IMR-90 (cell line): ENCODE measurements at regions not wholly inside any gene's neighbourhood (a gene's known extent, or its start where the extent isn't known, plus 50 kb on each side); places are given as distances from the start of the nearest gene placed in this dataset.

Experiments used
- ATAC-seq: fragments of 200-7000 bp; cut with Tn5 transposase; 2 replicates; pipeline ENCODE4 v1.9.1; 2020; ENCODE audit warnings: low read depth, mild to moderate bottlenecking, moderate library complexity
- BruUV-seq: library from RNA; stranded (reverse); fragments of 400-500 nt; replicated peaks from 2 replicates; lab custom pipeline; 2021; lab: Mats Ljungman, UMichigan
- CTCF ChIA-PET: fragments of 300-600 bp; formaldehyde crosslinking; extraction: SDS; loops from one replicate; lab custom pipeline; 2021; ENCODE audit warnings: antibody characterized with exemption; lab: Yijun Ruan, JAX
- POLR2A ChIA-PET: fragments of 300-600 bp; sonication (Branson Sonifier 250); formaldehyde crosslinking; loops from one replicate; lab custom pipeline; 2022; ENCODE audit warnings: antibody characterized with exemption; ENCODE audit not compliant: unreplicated experiment; lab: Charles Lee
- DNase-seq: peaks from one replicate; pipeline ENCODE4 v3.0.0; 2013
- H2AFZ ChIP-seq: replicated peaks from 2 replicates; pipeline ENCODE3; 2013; ENCODE audit warnings: low read length, mild to moderate bottlenecking; ENCODE audit not compliant: poor library complexity
- H2AK5ac ChIP-seq: 2 replicates; pipeline ENCODE4 v1.6.1; 2013; ENCODE audit warnings: low read depth, low read length, inconsistent platforms
- H2AK9ac ChIP-seq: replicated peaks from 2 replicates; pipeline ENCODE3; 2013; ENCODE audit warnings: mild to moderate bottlenecking, low read depth, low read length, moderate library complexity; ENCODE audit not compliant: poor library complexity
- H2BK120ac ChIP-seq: 2 replicates; pipeline ENCODE4 v1.6.1; 2013; ENCODE audit warnings: low read depth, low read length, inconsistent platforms
- H2BK15ac ChIP-seq: 3 replicates; pipeline ENCODE4 v1.6.1; 2013; ENCODE audit warnings: low read depth, low read length, inconsistent platforms
- H2BK20ac ChIP-seq: 2 replicates; pipeline ENCODE4 v1.6.1; 2013; ENCODE audit warnings: low read depth, mild to moderate bottlenecking, inconsistent platforms, low read length, moderate library complexity
- H2BK5ac ChIP-seq: 2 replicates; pipeline ENCODE4 v1.6.1; 2013; ENCODE audit warnings: mild to moderate bottlenecking, low read depth, low read length, inconsistent platforms; ENCODE audit not compliant: poor library complexity, severe bottlenecking
- H3K14ac ChIP-seq: replicated peaks from 2 replicates; pipeline ENCODE4 v1.6.1; 2013; ENCODE audit warnings: low read depth, low read length, inconsistent platforms
- H3K18ac ChIP-seq: 2 replicates; pipeline ENCODE4 v1.6.1; 2013; ENCODE audit warnings: low read depth, low read length, control low read depth
- H3K23ac ChIP-seq: 2 replicates; pipeline ENCODE4 v1.6.1; 2013; ENCODE audit warnings: low read depth, low read length, inconsistent platforms
- H3K27ac ChIP-seq: 2 replicates; pipeline ENCODE4 v1.5.1; 2013; ENCODE audit warnings: mild to moderate bottlenecking, control low read depth, low read length; ENCODE audit not compliant: insufficient read depth
- H3K27me3 ChIP-seq: 2 replicates; pipeline ENCODE4 v1.6.1; 2013; ENCODE audit warnings: low read length; ENCODE audit not compliant: control insufficient read depth, insufficient read depth
- H3K36me3 ChIP-seq: 2 replicates; pipeline ENCODE4 v1.6.1; 2013; ENCODE audit warnings: low read length, mixed read lengths; ENCODE audit not compliant: control insufficient read depth, insufficient read depth
- H3K4ac ChIP-seq: 2 replicates; pipeline ENCODE4 v1.6.1; 2013; ENCODE audit warnings: low read depth, low read length, inconsistent platforms
- H3K4me1 ChIP-seq: 2 replicates; pipeline ENCODE4 v1.6.1; 2013; ENCODE audit warnings: low read length, mixed read lengths; ENCODE audit not compliant: control insufficient read depth, insufficient read depth
- H3K4me2 ChIP-seq: 2 replicates; pipeline ENCODE4 v1.6.1; 2013; ENCODE audit warnings: low read depth, mild to moderate bottlenecking, control low read depth, low read length, moderate library complexity
- H3K4me3 ChIP-seq: 2 replicates; pipeline ENCODE4 v1.5.1; 2013; ENCODE audit warnings: low read depth, mild to moderate bottlenecking, control low read depth, low read length, moderate library complexity; ENCODE audit not compliant: insufficient read depth
- H3K56ac ChIP-seq: 2 replicates; pipeline ENCODE4 v1.6.1; 2013; ENCODE audit warnings: low read length, inconsistent platforms; ENCODE audit not compliant: insufficient read depth; ENCODE audit errors: extremely low read depth
- H3K79me1 ChIP-seq, 2 experiments: 2 replicates each; pipeline ENCODE4 v1.6.1; 2013; ENCODE audit warnings: low read length in 2 of 2, inconsistent platforms in 1 of 2, low read depth in 1 of 2
- H3K9ac ChIP-seq: 2 replicates; pipeline ENCODE4 v1.6.1; 2013; ENCODE audit warnings: low read depth, low read length, control low read depth
- H3K9me1 ChIP-seq: 2 replicates; pipeline ENCODE4 v1.6.1; 2013; ENCODE audit warnings: low read length, inconsistent platforms; ENCODE audit not compliant: insufficient read depth
- H3K9me3 ChIP-seq: 2 replicates; pipeline ENCODE4 v1.6.1; 2013; ENCODE audit warnings: low read length; ENCODE audit not compliant: control insufficient read depth, insufficient read depth
- H4K20me1 ChIP-seq: 2 replicates; pipeline ENCODE4 v1.6.1; 2013; ENCODE audit warnings: low read length, inconsistent platforms; ENCODE audit not compliant: insufficient read depth
- H4K5ac ChIP-seq: 2 replicates; pipeline ENCODE4 v1.6.1; 2013; ENCODE audit warnings: mild to moderate bottlenecking, low read depth, low read length, control low read depth
- H4K8ac ChIP-seq, 2 experiments: 2 replicates each; pipeline ENCODE4 v1.6.1; 2013; ENCODE audit warnings: low read depth in 2 of 2, low read length in 2 of 2, control low read depth in 1 of 2, inconsistent platforms in 1 of 2
- H4K91ac ChIP-seq: 2 replicates; pipeline ENCODE4 v1.6.1; 2013; ENCODE audit warnings: low read depth, low read length, inconsistent platforms; ENCODE audit not compliant: insufficient read depth
- BHLHE40 ChIP-seq: fragments of 150-350 bp; IDR thresholded peaks from 2 replicates; pipeline ENCODE4 v1.6.1; 2016; ENCODE audit warnings: mild to moderate bottlenecking, low read depth, low read length
- CEBPB ChIP-seq: IDR thresholded peaks from 2 replicates; pipeline ENCODE4 v1.6.1; 2012; ENCODE audit warnings: low read depth, low read length, improper control_type of control experiment
- CHD1 ChIP-seq: IDR thresholded peaks from 2 replicates; pipeline ENCODE4 v1.6.1; 2012; ENCODE audit warnings: low read depth, low read length, improper control_type of control experiment
- CTCF ChIP-seq: conservative IDR thresholded peaks from 2 replicates; pipeline ENCODE4 v1.5.1; 2012; ENCODE audit warnings: mild to moderate bottlenecking, low read depth, low read length, improper control_type of control experiment
- ELK1 ChIP-seq: fragments of 150-350 bp; IDR thresholded peaks from 2 replicates; pipeline ENCODE4 v1.6.1; 2016; ENCODE audit warnings: low read depth, mild to moderate bottlenecking, low read length, moderate library complexity, borderline replicate concordance
- FOS ChIP-seq: fragments of 150-350 bp; IDR thresholded peaks from 2 replicates; pipeline ENCODE4 v1.6.1; 2016; ENCODE audit warnings: low read depth, low read length
- MAFK ChIP-seq: IDR thresholded peaks from 2 replicates; pipeline ENCODE4 v1.6.1; 2012; ENCODE audit warnings: low read depth, low read length, improper control_type of control experiment
- MAZ ChIP-seq: IDR thresholded peaks from 2 replicates; pipeline ENCODE4 v1.6.1; 2012; ENCODE audit warnings: low read depth, mild to moderate bottlenecking, low read length, improper control_type of control experiment, moderate library complexity, borderline replicate concordance
- MXI1 ChIP-seq: IDR thresholded peaks from 2 replicates; pipeline ENCODE4 v1.6.1; 2012; ENCODE audit warnings: low read depth, mild to moderate bottlenecking, low read length, moderate library complexity, borderline replicate concordance
- NFE2L2 ChIP-seq: fragments of 150-350 bp; IDR thresholded peaks from 2 replicates; pipeline ENCODE4 v1.6.1; 2016; ENCODE audit warnings: low read depth, mild to moderate bottlenecking, low read length
- POLR2A ChIP-seq: IDR thresholded peaks from 2 replicates; pipeline ENCODE4 v1.6.1; 2012; ENCODE audit warnings: mild to moderate bottlenecking, low read depth, low read length
- RCOR1 ChIP-seq: IDR thresholded peaks from 2 replicates; pipeline ENCODE4 v1.6.1; 2012; ENCODE audit warnings: mild to moderate bottlenecking, low read length, improper control_type of control experiment; ENCODE audit not compliant: insufficient replicate concordance
- RFX5 ChIP-seq: IDR thresholded peaks from 2 replicates; pipeline ENCODE4 v1.8.0; 2012; ENCODE audit warnings: low read depth, mild to moderate bottlenecking, low read length, moderate library complexity
- USF2 ChIP-seq: fragments of 150-350 bp; IDR thresholded peaks from 2 replicates; pipeline ENCODE4 v1.6.1; 2017; ENCODE audit warnings: mild to moderate bottlenecking, antibody characterized with exemption, low read length, low read depth
- WGBS, 2 experiments: methylation state at CpG; one replicate each; pipeline versions ENCODE4 v1.1.5 to v1.1.7; 2013; ENCODE audit warnings: missing lambda C conversion rate in 2 of 2; ENCODE audit not compliant: insufficient read length in 1 of 2; ENCODE audit errors: extremely low coverage in 2 of 2; 5-methylcytosine and 5-hydroxymethylcytosine counted together
- dilution Hi-C: fragments of 300-500 bp; cut with HindIII; formaldehyde crosslinking; loops from one replicate; pipeline ENCODE4 v1.14.3; 2018; ENCODE audit warnings: low sequenced_read_pairs; ENCODE audit not compliant: unreplicated experiment
- in situ Hi-C: fragments of 300-500 bp; cut with MboI; formaldehyde crosslinking; loops from 3 replicates; pipeline ENCODE4 v1.14.3; 2019; ENCODE audit warnings: low sequenced_read_pairs, inconsistent platforms, mixed read lengths
- intact Hi-C: fragments of 100-400 bp; cut with micrococcal nuclease; formaldehyde crosslinking; loops from 2 replicates; pipeline ENCODE4 v1.10.0; 2022

- no peak for TF ChIP-seq POLR2A
- no peak for TF ChIP-seq NFE2L2
- TF ChIP-seq ELK1, result no peak
- no peak for TF ChIP-seq FOS
- TF ChIP-seq MAFK, result no peak
- TF ChIP-seq USF2, result no peak
- no peak for TF ChIP-seq BHLHE40
- no peak for TF ChIP-seq CEBPB
- no peak for TF ChIP-seq RFX5
- TF ChIP-seq MXI1, result no peak
- no peak for TF ChIP-seq RCOR1
- no peak for TF ChIP-seq CTCF
- no peak for TF ChIP-seq CHD1
- no peak for TF ChIP-seq MAZ
- in situ Hi-C loops, result no loop called here
- dilution Hi-C loops, result no loop called here
- H2BK15ac ChIP-seq, result no peak overlapping the region
- H3K4me1 ChIP-seq, result no peaks in the 10 kb centered on the region
- H4K5ac ChIP-seq, result no peak overlapping the region
- H3K9me1 ChIP-seq, result no peaks in the 10 kb centered on the region
- no peaks in the 10 kb centered on the region for H3K79me1 ChIP-seq
- no peak overlapping the region for H4K8ac ChIP-seq
- POLR2A ChIA-PET, result no interaction called here
- no peak overlapping the region for H3K23ac ChIP-seq
- H2BK120ac ChIP-seq, result no peak overlapping the region
- H3K36me3 ChIP-seq, result no peaks in the 10 kb centered on the region
- H2BK5ac ChIP-seq, result no peak overlapping the region
- no peak overlapping the region for H2AK9ac ChIP-seq
- no CpG with 5 or more reads among the region's 1 CpG for WGBS, 2 experiments
- no peak overlapping the region for H3K14ac ChIP-seq
- no peak for ATAC-seq
- no TSS peak for BruUV-seq
- no peak overlapping the region for H3K4me2 ChIP-seq
- no peak overlapping the region for H3K9ac ChIP-seq
- H3K27ac ChIP-seq, result no peak overlapping the region
- H2BK20ac ChIP-seq, result no peak overlapping the region
- H3K9me3 ChIP-seq, result no peaks in the 10 kb centered on the region
- no peak overlapping the region for H2AFZ ChIP-seq
- intact Hi-C loops, result no loop called here
- H4K20me1 ChIP-seq, result no peaks in the 10 kb centered on the region
- H2AK5ac ChIP-seq, result no peak overlapping the region
- CTCF ChIA-PET, result no interaction called here
- DNase-seq, result no peak
- no peak overlapping the region for H3K18ac ChIP-seq
- no peak overlapping the region for H3K4ac ChIP-seq
- no peak overlapping the region for H4K91ac ChIP-seq
- no peak overlapping the region for H3K56ac ChIP-seq
- peaks cover 2% of the 10 kb centered on the region; the same call in 1 of the 2 replicates for H3K27me3 ChIP-seq
- no peak overlapping the region for H3K4me3 ChIP-seq
Measured at GRCh38 chr15:60254416-60254815, 143.4 kb downstream of the ANXA2 start.
